ENCODE measurements at regions not wholly inside any gene's neighbourhood (a gene's known extent, or its start where the extent isn't known, plus 50 kb on each side); places are given as distances from the start of the nearest gene placed in this dataset.

- TF ChIP-seq BHLHE40 (IDR thresholded peaks at IDR 0.05; ENCODE audit: borderline replicate concordance) (no peak), SP1 (IDR thresholded peaks at IDR 0.05) (no peak), ZNF384 (IDR thresholded peaks at IDR 0.05) (no peak), FOXK2 (IDR thresholded peaks at IDR 0.05) (no peak), NFRKB (IDR thresholded peaks at IDR 0.05) (no peak), ELF4 (IDR thresholded peaks at IDR 0.05) (no peak), FOXM1 (IDR thresholded peaks at IDR 0.05; ENCODE audit: borderline replicate concordance) (no peak), ARNT (IDR thresholded peaks at IDR 0.05) (no peak), TARDBP (IDR thresholded peaks at IDR 0.05) (no peak)
Observed at GRCh38 chr14:56524971-56525677, 54.5 kb upstream of the TMEM260 start.
